ENCODE measurements at regions not wholly inside any gene's neighbourhood (a gene's known extent, or its start where the extent isn't known, plus 50 kb on each side); places are given as distances from the start of the nearest gene placed in this dataset.

DNA sequence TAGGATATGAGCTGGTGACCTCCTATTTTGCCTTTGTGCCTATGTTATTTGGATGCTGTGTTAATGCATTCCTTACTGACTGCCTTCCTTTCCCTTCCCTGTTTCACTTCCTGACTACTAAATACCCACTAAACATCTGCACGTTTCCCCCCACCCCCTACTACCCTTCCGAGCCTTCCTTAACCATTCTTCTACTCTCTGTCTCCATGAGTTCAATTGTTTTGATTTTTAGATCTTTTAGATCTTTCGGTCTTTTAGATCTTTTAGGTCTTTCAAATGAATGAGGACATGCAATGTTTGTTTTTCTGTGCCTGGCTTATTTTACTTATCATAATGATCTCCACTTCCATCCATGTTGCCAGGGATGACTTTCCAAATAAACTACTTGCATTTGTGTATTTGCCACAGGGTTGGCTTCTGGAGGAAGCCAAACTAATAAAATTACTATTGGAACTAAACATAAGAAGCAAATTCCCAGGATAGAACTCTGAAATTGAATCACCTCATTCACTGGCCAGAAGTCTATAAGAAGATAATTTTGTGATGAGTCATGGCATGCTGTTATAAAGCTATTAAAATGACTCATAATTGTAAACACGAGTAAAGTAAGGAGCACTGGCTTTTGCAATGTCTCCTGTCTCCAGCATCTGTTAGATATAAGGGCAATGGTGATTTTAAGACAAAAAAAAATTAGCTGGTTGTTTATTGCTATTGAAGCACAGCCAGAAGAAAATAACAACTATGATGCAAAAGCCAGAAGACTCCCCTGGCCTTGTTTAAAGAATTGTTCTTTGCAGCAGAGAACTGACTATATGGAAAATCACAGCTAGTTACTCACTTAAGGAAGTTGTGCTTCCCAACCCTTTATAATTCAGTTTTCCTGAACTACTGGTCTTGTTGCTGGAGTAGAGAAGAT lies 586.3 kb downstream of the LRFN5 start:
- TF ChIP-seq CTCF (IDR thresholded peaks at IDR 0.05 in 4 of 5, conservative IDR thresholded peaks at IDR 0.05 in 1 of 5) (no peak), POLR2A (IDR thresholded peaks at IDR 0.05) (no peak)

All from gastrocnemius medialis (tissue), 4 donors.